OCI-LY7 (cell line): ENCODE measurements at regions not wholly inside any gene's neighbourhood (a gene's known extent, or its start where the extent isn't known, plus 50 kb on each side); places are given as distances from the start of the nearest gene placed in this dataset.

ENCODE experiments used
- BruUV-seq: library from RNA; stranded (reverse); fragments of 400-500 nt; replicated peaks from 2 replicates; lab custom pipeline; 2021; lab: Mats Ljungman, UMichigan
- CTCF ChIA-PET: fragments of 300-600 bp; sonication (Branson Sonifier 250); formaldehyde crosslinking; loops from one replicate; lab custom pipeline; 2022; ENCODE audit warnings: antibody characterized with exemption; ENCODE audit not compliant: unreplicated experiment; lab: Charles Lee
- POLR2A ChIA-PET: fragments of 300-600 bp; sonication (Branson Sonifier 250); formaldehyde crosslinking; loops from one replicate; lab custom pipeline; 2022; ENCODE audit warnings: antibody characterized with exemption; lab: Charles Lee
- DNase-seq: peaks from one replicate; pipeline ENCODE4 v3.0.0-alpha.2; 2015; ENCODE audit warnings: low spot score
- H2AFZ ChIP-seq: fragments of 200-600 bp; sonication (generic), shearing (Covaris generic); 2 replicates; pipeline ENCODE4 v1.6.1; 2014; ENCODE audit warnings: mild to moderate bottlenecking, antibody characterized with exemption, low read length, moderate library complexity
- H3K27ac ChIP-seq: fragments of 200-600 bp; sonication (generic); 2 replicates; pipeline ENCODE4 v1.5.1; 2014; ENCODE audit warnings: mixed run types, low read depth, mild to moderate bottlenecking, moderate library complexity, low read length, inconsistent platforms; ENCODE audit not compliant: poor library complexity, severe bottlenecking
- H3K36me3 ChIP-seq: fragments of 200-600 bp; sonication (generic); 2 replicates; pipeline ENCODE4 v1.6.1; 2014; ENCODE audit warnings: mild to moderate bottlenecking, antibody characterized with exemption, low read length, moderate library complexity, mixed read lengths; ENCODE audit not compliant: insufficient read depth
- H3K4me1 ChIP-seq: fragments of 200-600 bp; sonication (generic); 2 replicates; pipeline ENCODE4 v1.5.1; 2014; ENCODE audit warnings: mild to moderate bottlenecking, low read length; ENCODE audit not compliant: insufficient read depth, poor library complexity, severe bottlenecking
- H3K4me2 ChIP-seq: fragments of 200-600 bp; sonication (generic); 2 replicates; pipeline ENCODE4 v1.6.1; 2014; ENCODE audit warnings: mild to moderate bottlenecking, low read length
- H3K4me3 ChIP-seq: fragments of 200-600 bp; sonication (generic); 2 replicates; pipeline ENCODE4 v1.5.1; 2014; ENCODE audit warnings: mild to moderate bottlenecking, low read depth, low read length; ENCODE audit not compliant: poor library complexity, severe bottlenecking
- H3K79me2 ChIP-seq: fragments of 200-600 bp; sonication (generic); 2 replicates; pipeline ENCODE4 v1.6.1; 2016; ENCODE audit warnings: low read depth, mild to moderate bottlenecking, low read length, moderate library complexity, mixed read lengths; ENCODE audit not compliant: insufficient read depth
- H3K9me2 ChIP-seq: fragments of 200-600 bp; sonication (generic); 2 replicates; pipeline ENCODE4 v1.6.1; 2016; ENCODE audit warnings: mild to moderate bottlenecking, low read length, mixed read lengths; ENCODE audit not compliant: insufficient read depth
- H3K9me3 ChIP-seq: fragments of 200-600 bp; sonication (generic); 2 replicates; pipeline ENCODE4 v1.6.1; 2014; ENCODE audit warnings: mild to moderate bottlenecking, mixed run types, low read length, mixed read lengths
- H4K20me1 ChIP-seq: fragments of 200-600 bp; sonication (generic); 2 replicates; pipeline ENCODE4 v1.6.1; 2014; ENCODE audit warnings: mild to moderate bottlenecking, antibody characterized with exemption, low read length, moderate library complexity, mixed read lengths; ENCODE audit not compliant: insufficient read depth
- CTCF ChIP-seq: fragments of 200-600 bp; sonication (generic); conservative IDR thresholded peaks from 2 replicates; pipeline ENCODE4 v1.5.1; 2014; ENCODE audit warnings: mild to moderate bottlenecking, antibody characterized with exemption, low read length, moderate library complexity, mixed read lengths
- EZH2phosphoT487 ChIP-seq: fragments of 200-600 bp; sonication (generic); IDR thresholded peaks from 2 replicates; pipeline ENCODE4 v1.6.1; 2018; ENCODE audit warnings: low read depth, borderline replicate concordance, mild to moderate bottlenecking, mixed run types, antibody characterized with exemption, low read length, moderate library complexity, mixed read lengths
- intact Hi-C: fragments of 100-400 bp; cut with micrococcal nuclease; formaldehyde crosslinking; loops from one replicate; pipeline ENCODE4 v1.10.0; 2022; ENCODE audit not compliant: unreplicated experiment

GRCh38 chr12:114735680-114736374, 51.9 kb upstream of the TBX3 start:
- CTCF ChIA-PET, result no interaction called here
- TF ChIP-seq CTCF, result no peak
- no peak for TF ChIP-seq EZH2phosphoT487
- Histone ChIP-seq H3K36me3 (no peaks in the 10 kb centered on the region), H3K4me2 (no peak overlapping the region), H3K9me2 (no peaks in the 10 kb centered on the region), H2AFZ (no peak overlapping the region), H3K9me3 (no peaks in the 10 kb centered on the region), H3K4me1 (no peaks in the 10 kb centered on the region), H3K4me3 (no peak overlapping the region), H3K27ac (no peak overlapping the region), H4K20me1 (no peaks in the 10 kb centered on the region), H3K79me2 (no peaks in the 10 kb centered on the region)
- POLR2A ChIA-PET, result interaction anchor here (0.6 to 0.9 kb wide), 2 partner anchors 40 to 49 kb away, joined by 3 read pairs; no protein-coding TSS in a partner anchor
- no TSS peak for BruUV-seq
- intact Hi-C loops, result no loop called here
- no peak for DNase-seq

GRCh38 chr12:114735011-114735410, 51.0 kb upstream of the TBX3 start:
- H3K9me3 ChIP-seq, result no peaks in the 10 kb centered on the region
- H3K36me3 ChIP-seq, result no peaks in the 10 kb centered on the region
- no peaks in the 10 kb centered on the region for H3K4me1 ChIP-seq
- H3K4me3 ChIP-seq, result no peak overlapping the region
- CTCF ChIA-PET, result no interaction called here
- no peak for TF ChIP-seq EZH2phosphoT487
- TF ChIP-seq CTCF, result no peak
- no peaks in the 10 kb centered on the region for H4K20me1 ChIP-seq
- no peak for DNase-seq
- H2AFZ ChIP-seq, result no peak overlapping the region
- no peaks in the 10 kb centered on the region for H3K79me2 ChIP-seq
- no peak overlapping the region for H3K27ac ChIP-seq
- POLR2A ChIA-PET, result interaction anchor here (0.9 kb wide), 1 partner anchor 39 kb away, joined by 3 read pairs; no protein-coding TSS in a partner anchor
- no TSS peak for BruUV-seq
- H3K4me2 ChIP-seq, result no peak overlapping the region
- intact Hi-C loops, result no loop called here
- no peaks in the 10 kb centered on the region for H3K9me2 ChIP-seq

GRCh38 chr12:114733919-114734318, 49.9 kb upstream of the TBX3 start:
- H4K20me1 ChIP-seq, result no peaks in the 10 kb centered on the region
- H3K27ac ChIP-seq, result no peak overlapping the region
- no TSS peak for BruUV-seq
- H2AFZ ChIP-seq, result no peak overlapping the region
- intact Hi-C loops, result no loop called here
- no peak for DNase-seq
- H3K4me2 ChIP-seq, result no peak overlapping the region
- no peaks in the 10 kb centered on the region for H3K79me2 ChIP-seq
- no peaks in the 10 kb centered on the region for H3K36me3 ChIP-seq
- no peaks in the 10 kb centered on the region for H3K4me1 ChIP-seq
- CTCF ChIA-PET, result no interaction called here
- H3K4me3 ChIP-seq, result no peak overlapping the region
- POLR2A ChIA-PET, result interaction anchor here (0.6 kb wide), 1 partner anchor 202 kb away, joined by 5 read pairs; no protein-coding TSS in a partner anchor
- no peaks in the 10 kb centered on the region for H3K9me2 ChIP-seq
- no peak for TF ChIP-seq CTCF
- no peak for TF ChIP-seq EZH2phosphoT487
- H3K9me3 ChIP-seq, result no peaks in the 10 kb centered on the region
